Transverse colon (tissue), 4 donors: ENCODE measurements at regions not wholly inside any gene's neighbourhood (a gene's known extent, or its start where the extent isn't known, plus 50 kb on each side); places are given as distances from the start of the nearest gene placed in this dataset.

Experiments used
- EP300 ChIP-seq: sonication (generic); formaldehyde crosslinking; IDR thresholded peaks from one replicate; pipeline ENCODE4 v1.6.1; 2017; ENCODE audit warnings: antibody characterized with exemption, low read depth
- POLR2A ChIP-seq: fragments of 450-650 bp; IDR thresholded peaks from one replicate; pipeline ENCODE4 v1.6.1; 2016; ENCODE audit warnings: antibody characterized with exemption, mild to moderate bottlenecking, moderate library complexity
- POLR2AphosphoS5 ChIP-seq, 3 donors: sonication (generic); formaldehyde crosslinking; IDR thresholded peaks; one replicate each; pipeline ENCODE4 v1.6.1; 2016; ENCODE audit warnings: antibody characterized with exemption in 3 of 3
- TF ChIP-seq, protein P1 (sequence below), 5 experiments: fragments of 200-600 bp in 3 of 5; fragments of 450-650 bp in 2 of 5; sonication (generic) in 3 of 5; IDR thresholded peaks; 1 replicate in 2 of 5; 2 replicates in 3 of 5; pipeline ENCODE4 v1.5.1; 2016 to 2017; ENCODE audit warnings: antibody characterized with exemption in 5 of 5, inconsistent platforms in 3 of 5, mild to moderate bottlenecking in 2 of 5, moderate library complexity in 1 of 5

DNA sequence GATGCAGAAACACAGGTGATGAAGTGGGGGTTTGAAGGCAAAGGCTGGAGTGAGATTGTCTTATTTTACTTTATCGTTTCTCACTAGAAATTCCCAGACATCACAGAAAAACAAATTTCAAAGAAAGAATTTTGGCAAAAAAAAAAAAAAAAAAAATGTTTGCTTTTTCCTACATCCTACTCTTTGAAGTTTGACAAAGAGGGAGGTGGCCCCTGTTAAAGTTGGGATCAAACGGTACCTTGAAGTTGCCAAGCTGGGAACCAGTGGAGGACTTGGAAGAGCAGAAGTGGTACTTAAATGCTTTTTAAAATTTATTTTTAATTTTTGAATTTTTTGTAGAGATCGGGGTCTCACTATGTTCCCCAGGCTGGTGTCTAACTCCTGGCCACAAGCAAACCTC is 63.9 kb upstream of the KIF5B start:
- TF ChIP-seq, protein P1, sequence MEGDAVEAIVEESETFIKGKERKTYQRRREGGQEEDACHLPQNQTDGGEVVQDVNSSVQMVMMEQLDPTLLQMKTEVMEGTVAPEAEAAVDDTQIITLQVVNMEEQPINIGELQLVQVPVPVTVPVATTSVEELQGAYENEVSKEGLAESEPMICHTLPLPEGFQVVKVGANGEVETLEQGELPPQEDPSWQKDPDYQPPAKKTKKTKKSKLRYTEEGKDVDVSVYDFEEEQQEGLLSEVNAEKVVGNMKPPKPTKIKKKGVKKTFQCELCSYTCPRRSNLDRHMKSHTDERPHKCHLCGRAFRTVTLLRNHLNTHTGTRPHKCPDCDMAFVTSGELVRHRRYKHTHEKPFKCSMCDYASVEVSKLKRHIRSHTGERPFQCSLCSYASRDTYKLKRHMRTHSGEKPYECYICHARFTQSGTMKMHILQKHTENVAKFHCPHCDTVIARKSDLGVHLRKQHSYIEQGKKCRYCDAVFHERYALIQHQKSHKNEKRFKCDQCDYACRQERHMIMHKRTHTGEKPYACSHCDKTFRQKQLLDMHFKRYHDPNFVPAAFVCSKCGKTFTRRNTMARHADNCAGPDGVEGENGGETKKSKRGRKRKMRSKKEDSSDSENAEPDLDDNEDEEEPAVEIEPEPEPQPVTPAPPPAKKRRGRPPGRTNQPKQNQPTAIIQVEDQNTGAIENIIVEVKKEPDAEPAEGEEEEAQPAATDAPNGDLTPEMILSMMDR (IDR thresholded peaks at IDR 0.05) = no peak
- TF ChIP-seq POLR2AphosphoS5 (IDR thresholded peaks at IDR 0.05) = no peak
- no peak for TF ChIP-seq POLR2A
- no peak for TF ChIP-seq EP300
